Spleen (tissue), 11 donors: ENCODE measurements at regions not wholly inside any gene's neighbourhood (a gene's known extent, or its start where the extent isn't known, plus 50 kb on each side); places are given as distances from the start of the nearest gene placed in this dataset.

Experiments used
- DNase-seq: peaks from one replicate; pipeline ENCODE4 v3.0.0-alpha.2; 2020
- H3K27ac ChIP-seq, 8 donors: fragments of 200-600 bp; sonication (generic) in 7 of 8; 1 replicate in 4 of 8; 2 replicates in 4 of 8; pipeline versions ENCODE4 v1.5.0 to v1.8.0; 2016 to 2021; ENCODE audit warnings: inconsistent platforms in 4 of 8, mild to moderate bottlenecking in 4 of 8, moderate library complexity in 1 of 8
- H3K27me3 ChIP-seq, 7 donors: fragments of 200-600 bp; sonication (generic) in 6 of 7; replicated peaks in 1 of 7; 1 replicate in 4 of 7; 2 replicates in 3 of 7; pipeline versions ENCODE4 v1.5.0 to v1.8.0; 2016 to 2021; ENCODE audit warnings: inconsistent platforms in 3 of 7, mild to moderate bottlenecking in 1 of 7
- H3K36me3 ChIP-seq, 6 donors: fragments of 200-600 bp; sonication (generic) in 5 of 6; 1 replicate in 4 of 6; 2 replicates in 2 of 6; pipeline versions ENCODE4 v1.5.0 to v1.8.0; 2016 to 2021; ENCODE audit warnings: inconsistent platforms in 2 of 6
- H3K4me1 ChIP-seq, 6 donors: fragments of 200-600 bp; sonication (generic) in 5 of 6; 1 replicate in 3 of 6; 2 replicates in 3 of 6; pipeline versions ENCODE4 v1.5.0 to v1.8.0; 2016 to 2021; ENCODE audit warnings: inconsistent platforms in 3 of 6
- H3K4me3 ChIP-seq, 8 donors: fragments of 200-600 bp; sonication (generic) in 7 of 8; 1 replicate in 4 of 8; 2 replicates in 4 of 8; pipeline versions ENCODE4 v1.5.0 to v1.8.0; 2016 to 2021; ENCODE audit warnings: inconsistent platforms in 4 of 8, mild to moderate bottlenecking in 4 of 8, moderate library complexity in 2 of 8
- H3K9me3 ChIP-seq, 8 donors: fragments of 200-600 bp; sonication (generic) in 7 of 8; 1 replicate in 4 of 8; 2 replicates in 4 of 8; pipeline versions ENCODE4 v1.5.0 to v1.8.0; 2016 to 2021; ENCODE audit warnings: inconsistent platforms in 4 of 8
- POLR2A ChIP-seq, 3 donors: fragments of 450-650 bp; IDR thresholded peaks; one replicate each; pipeline ENCODE4 v1.5.1; 2017; ENCODE audit warnings: antibody characterized with exemption in 3 of 3, mild to moderate bottlenecking in 1 of 3
- POLR2AphosphoS5 ChIP-seq, 3 donors: sonication (generic); formaldehyde crosslinking; IDR thresholded peaks; one replicate each; pipeline ENCODE4 v1.5.1; 2017; ENCODE audit warnings: antibody characterized with exemption in 3 of 3
- WGBS, 5 donors: extraction: QIAGEN DNeasy Blood & Tissue Kit in 3 of 5; methylation state at CpG; one replicate each; pipeline versions ENCODE4 v1.1.5 to v1.1.7; 2013 to 2018; 5-methylcytosine and 5-hydroxymethylcytosine counted together
- intact Hi-C: fragments of 100-400 bp; cut with DNase I; formaldehyde crosslinking; loops from one replicate; pipeline ENCODE4 v1.15.0; 2023; ENCODE audit warnings: low total_unique reads
- TF ChIP-seq, protein P1 (sequence below), 11 experiments: fragments of 200-600 bp in 7 of 11; fragments of 450-650 bp in 4 of 11; sonication (generic) in 4 of 11; IDR thresholded peaks in 8 of 11; conservative IDR thresholded peaks in 3 of 11; 1 replicate in 7 of 11; 2 replicates in 4 of 11; pipeline versions ENCODE4 v1.4.0 to v1.8.0; 2016 to 2021; ENCODE audit warnings: antibody characterized with exemption in 11 of 11, inconsistent platforms in 4 of 11, mild to moderate bottlenecking in 1 of 11
- donor health status: healthy with polysubstance abuse.
- donor health status: DM: no; HTN: no; CAD: no; lungs with moderate emphysema.
- donor health status: DM: no; HTN: no; CAD: no.
- donor health status: Bipolar disorder and iron deficiency.
- donor health status: healthy.
- donor health status: DM: no; HTN: no; CAD: no.
- donor health status: DM: yes; HTN: yes; CAD: no.

DNA sequence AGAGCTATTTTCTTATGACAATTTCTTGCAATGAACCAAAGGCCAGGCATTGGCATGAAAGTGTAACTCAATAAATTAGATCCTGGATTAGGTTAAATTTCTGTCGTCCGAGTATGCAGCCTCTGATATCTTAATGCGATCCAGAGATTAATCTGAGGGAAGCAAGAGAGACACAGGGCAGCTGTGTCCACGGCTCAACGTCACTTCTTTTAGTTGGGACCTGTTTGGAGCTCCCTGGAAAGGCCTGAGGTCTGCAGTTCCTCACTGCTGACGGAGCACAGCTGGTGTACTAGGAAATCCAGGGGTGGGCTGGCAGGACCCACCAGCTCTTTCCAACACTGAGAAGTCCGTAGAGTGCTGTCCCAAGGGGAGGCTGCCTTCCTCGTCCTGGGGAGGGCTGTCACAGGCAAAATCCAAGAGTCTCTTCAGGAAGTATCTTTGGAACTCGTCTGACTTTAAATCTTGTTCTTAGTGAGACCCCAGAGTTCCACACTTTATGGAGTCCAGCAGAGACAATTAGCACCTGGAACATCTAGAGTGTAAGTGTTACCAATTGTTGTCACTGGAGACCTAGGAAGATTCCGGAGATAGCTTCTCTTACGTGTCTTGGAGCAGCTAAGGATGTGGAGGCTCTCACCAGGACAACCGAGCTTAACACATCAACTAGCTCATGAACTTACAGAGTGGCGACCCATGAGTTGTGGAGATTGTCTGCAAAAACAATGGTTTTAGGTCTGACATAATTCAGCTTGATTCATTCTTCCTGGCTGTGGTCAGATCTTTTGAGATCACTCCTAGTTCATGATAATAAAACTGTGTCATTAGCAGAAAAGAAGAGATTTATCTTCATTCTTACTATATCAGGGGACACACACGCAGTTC, 173.7 kb downstream of the ACKR3 start:
- Histone ChIP-seq H3K4me1 (peaks cover 0 to 8% (median 4%) of the 10 kb centered on the region in 6 donors), H3K27ac (no peak overlapping the region), H3K36me3 (no peaks in the 10 kb centered on the region), H3K9me3 (no peaks in the 10 kb centered on the region), H3K27me3 (no peaks in the 10 kb centered on the region), H3K4me3 (no peak overlapping the region)
- intact Hi-C loops, result no loop called here
- WGBS, 5 donors, result 69 to 88% (median 78%) methylated on average over 14 of the region's 14 CpGs
- TF ChIP-seq POLR2A (IDR thresholded peaks at IDR 0.05) (no peak), POLR2AphosphoS5 (IDR thresholded peaks at IDR 0.05) (no peak)
- TF ChIP-seq, protein P1, sequence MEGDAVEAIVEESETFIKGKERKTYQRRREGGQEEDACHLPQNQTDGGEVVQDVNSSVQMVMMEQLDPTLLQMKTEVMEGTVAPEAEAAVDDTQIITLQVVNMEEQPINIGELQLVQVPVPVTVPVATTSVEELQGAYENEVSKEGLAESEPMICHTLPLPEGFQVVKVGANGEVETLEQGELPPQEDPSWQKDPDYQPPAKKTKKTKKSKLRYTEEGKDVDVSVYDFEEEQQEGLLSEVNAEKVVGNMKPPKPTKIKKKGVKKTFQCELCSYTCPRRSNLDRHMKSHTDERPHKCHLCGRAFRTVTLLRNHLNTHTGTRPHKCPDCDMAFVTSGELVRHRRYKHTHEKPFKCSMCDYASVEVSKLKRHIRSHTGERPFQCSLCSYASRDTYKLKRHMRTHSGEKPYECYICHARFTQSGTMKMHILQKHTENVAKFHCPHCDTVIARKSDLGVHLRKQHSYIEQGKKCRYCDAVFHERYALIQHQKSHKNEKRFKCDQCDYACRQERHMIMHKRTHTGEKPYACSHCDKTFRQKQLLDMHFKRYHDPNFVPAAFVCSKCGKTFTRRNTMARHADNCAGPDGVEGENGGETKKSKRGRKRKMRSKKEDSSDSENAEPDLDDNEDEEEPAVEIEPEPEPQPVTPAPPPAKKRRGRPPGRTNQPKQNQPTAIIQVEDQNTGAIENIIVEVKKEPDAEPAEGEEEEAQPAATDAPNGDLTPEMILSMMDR (IDR thresholded peaks at IDR 0.05 in 8 of 11, conservative IDR thresholded peaks at IDR 0.05 in 3 of 11), result no peak
- no peak for DNase-seq

DNA sequence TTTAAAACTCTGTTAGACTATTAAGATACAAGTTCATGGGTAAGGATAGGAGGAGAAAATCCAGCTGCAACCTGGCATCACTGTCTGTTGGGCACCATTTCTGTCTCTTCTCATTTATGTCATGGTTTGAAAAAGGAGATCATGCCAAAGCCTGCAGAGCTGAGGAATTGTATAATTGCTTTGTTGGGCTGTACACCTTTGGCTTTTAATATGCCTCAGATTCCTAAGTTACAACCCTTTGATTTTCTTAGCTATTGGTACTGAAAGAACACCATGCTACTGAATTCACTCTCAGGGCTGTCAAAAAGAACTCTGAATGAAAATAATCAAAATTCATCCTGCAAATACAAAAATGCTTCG, 174.3 kb downstream of the ACKR3 start:
- Histone ChIP-seq H3K4me3 (no peak overlapping the region), H3K27ac (no peak overlapping the region), H3K9me3 (no peaks in the 10 kb centered on the region), H3K36me3 (no peaks in the 10 kb centered on the region), H3K27me3 (no peaks in the 10 kb centered on the region), H3K4me1 (peaks cover 0 to 14% (median 8%) of the 10 kb centered on the region in 6 donors)
- TF ChIP-seq POLR2AphosphoS5 (IDR thresholded peaks at IDR 0.05), result no peak
- TF ChIP-seq, protein P1 (IDR thresholded peaks at IDR 0.05 in 8 of 11, conservative IDR thresholded peaks at IDR 0.05 in 3 of 11), result no peak
- no peak for TF ChIP-seq POLR2A (IDR thresholded peaks at IDR 0.05)
- DNase-seq, result no peak
- WGBS, 5 donors, result 69 to 84% (median 70%) methylated on average over 1 of the region's 1 CpG
- intact Hi-C loops, result no loop called here

DNA sequence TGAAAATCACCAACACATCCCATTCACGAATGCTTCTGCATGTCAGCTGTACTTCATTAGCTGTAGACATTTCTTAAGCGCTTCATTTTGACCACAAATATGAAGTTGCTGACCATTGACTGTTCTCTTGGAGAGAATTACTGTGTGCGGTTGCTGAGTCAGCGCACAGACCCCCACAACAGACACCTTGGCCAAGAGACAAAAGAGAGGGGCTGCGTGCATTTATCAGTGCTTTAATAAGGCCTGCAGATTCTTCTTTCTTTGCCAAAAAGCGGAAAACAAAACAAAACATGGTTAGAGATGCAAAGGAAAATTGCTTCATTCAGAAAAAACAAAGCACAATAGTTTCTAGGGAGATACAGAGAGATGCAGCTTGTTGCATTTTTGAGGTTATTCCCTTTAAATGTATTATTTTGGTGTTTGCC, 174.7 kb downstream of the ACKR3 start:
- Histone ChIP-seq H3K36me3 (no peaks in the 10 kb centered on the region), H3K4me3 (no peak overlapping the region), H3K4me1 (peaks cover 0 to 18% (median 10%) of the 10 kb centered on the region in 6 donors), H3K27me3 (no peaks in the 10 kb centered on the region), H3K9me3 (no peaks in the 10 kb centered on the region), H3K27ac (no peak overlapping the region)
- DNase-seq, result no peak
- intact Hi-C loops, result no loop called here
- WGBS, 5 donors, result 79 to 90% (median 86%) methylated on average over 6 of the region's 6 CpGs
- TF ChIP-seq, protein P1 (IDR thresholded peaks at IDR 0.05 in 8 of 11, conservative IDR thresholded peaks at IDR 0.05 in 3 of 11), result no peak
- TF ChIP-seq POLR2AphosphoS5 (IDR thresholded peaks at IDR 0.05) (no peak), POLR2A (IDR thresholded peaks at IDR 0.05) (no peak)

DNA sequence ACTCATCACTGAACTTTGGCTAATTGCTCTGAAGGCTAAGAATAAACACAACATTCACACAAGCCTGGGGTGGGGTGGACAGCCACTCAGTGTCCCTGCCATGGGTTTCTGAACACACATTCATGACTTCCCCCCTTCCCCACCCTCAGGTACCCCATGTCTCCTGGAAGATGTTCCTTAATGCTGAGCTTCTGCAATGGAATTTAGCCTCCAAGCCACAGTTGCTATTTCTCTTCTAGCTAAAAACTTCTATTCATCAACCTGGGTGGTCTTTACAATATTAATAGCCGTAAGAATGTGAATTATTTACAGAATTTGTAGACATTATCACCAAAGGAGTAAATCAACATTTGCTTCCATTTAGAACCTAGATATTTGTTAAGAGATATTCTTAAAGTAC, 175.1 kb downstream of the ACKR3 start:
- intact Hi-C loops, result no loop called here
- no peaks in the 10 kb centered on the region for H3K9me3 ChIP-seq
- 88 to 98% (median 97%) methylated on average over 1 of the region's 1 CpG for WGBS, 5 donors
- H3K27me3 ChIP-seq, result no peaks in the 10 kb centered on the region
- no peaks in the 10 kb centered on the region for H3K36me3 ChIP-seq
- no peak for DNase-seq
- no peak overlapping the region for H3K27ac ChIP-seq
- peaks cover 0 to 22% (median 10%) of the 10 kb centered on the region in 6 donors for H3K4me1 ChIP-seq
- TF ChIP-seq POLR2AphosphoS5 (IDR thresholded peaks at IDR 0.05) (no peak), POLR2A (IDR thresholded peaks at IDR 0.05) (no peak)
- TF ChIP-seq, protein P1 (IDR thresholded peaks at IDR 0.05 in 8 of 11, conservative IDR thresholded peaks at IDR 0.05 in 3 of 11), result no peak
- no peak overlapping the region for H3K4me3 ChIP-seq
